Omental fat pad (tissue), 3 donors: ENCODE measurements at regions not wholly inside any gene's neighbourhood (a gene's known extent, or its start where the extent isn't known, plus 50 kb on each side); places are given as distances from the start of the nearest gene placed in this dataset.
A peak's percentile ranks its signal among the peaks of the same experiment; 100 is the strongest.

Experiments
- ATAC-seq: fragments of 150-250 bp; one replicate; pipeline ENCODE4 v1.9.1; 2016; ENCODE audit warnings: mild to moderate bottlenecking, moderate library complexity; ENCODE audit not compliant: low FRiP score
- DNase-seq: peaks from one replicate; pipeline ENCODE4 v3.0.0-alpha.2; 2019; ENCODE audit warnings: low spot score
- TF ChIP-seq, protein P1 (sequence below), 3 donors: fragments of 450-650 bp; IDR thresholded peaks; one replicate each; pipeline ENCODE4 v1.5.1; 2016 to 2017; ENCODE audit warnings: antibody characterized with exemption in 3 of 3, mild to moderate bottlenecking in 3 of 3, moderate library complexity in 2 of 3

DNA sequence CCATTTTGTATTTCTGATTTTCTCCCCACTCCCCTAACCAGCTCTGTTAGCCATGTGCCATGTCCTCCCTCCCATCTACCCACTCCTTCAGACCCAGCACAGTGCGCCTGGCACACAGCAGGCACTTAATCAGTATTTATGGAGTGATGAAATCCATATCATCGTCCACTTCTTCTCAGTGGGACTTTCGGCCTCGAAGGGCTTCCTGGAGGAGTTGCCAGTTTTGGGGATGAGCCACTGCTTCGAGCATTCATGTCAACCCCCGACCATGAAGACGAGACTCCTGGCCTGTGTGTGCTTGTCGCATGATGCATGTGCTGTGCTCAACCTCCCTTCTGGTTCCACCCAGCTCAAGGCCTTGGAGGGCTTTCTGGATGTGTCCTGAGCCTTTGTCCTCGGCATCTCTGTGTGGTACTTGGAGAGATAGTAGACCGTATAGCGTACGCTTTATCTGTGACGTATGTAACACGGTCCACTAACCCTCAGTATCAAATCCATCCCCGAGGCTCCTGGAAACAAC is 119.5 kb upstream of the RTL1 start:
- peak; percentile 16 for DNase-seq

GRCh38 chr14:101024686-101025085 is 121.2 kb upstream of the RTL1 start:
- ATAC-seq (no peak), DNase-seq (no peak)

More for the DNA sequence above, 119.5 kb upstream of the RTL1 start:
- TF ChIP-seq, protein P1, sequence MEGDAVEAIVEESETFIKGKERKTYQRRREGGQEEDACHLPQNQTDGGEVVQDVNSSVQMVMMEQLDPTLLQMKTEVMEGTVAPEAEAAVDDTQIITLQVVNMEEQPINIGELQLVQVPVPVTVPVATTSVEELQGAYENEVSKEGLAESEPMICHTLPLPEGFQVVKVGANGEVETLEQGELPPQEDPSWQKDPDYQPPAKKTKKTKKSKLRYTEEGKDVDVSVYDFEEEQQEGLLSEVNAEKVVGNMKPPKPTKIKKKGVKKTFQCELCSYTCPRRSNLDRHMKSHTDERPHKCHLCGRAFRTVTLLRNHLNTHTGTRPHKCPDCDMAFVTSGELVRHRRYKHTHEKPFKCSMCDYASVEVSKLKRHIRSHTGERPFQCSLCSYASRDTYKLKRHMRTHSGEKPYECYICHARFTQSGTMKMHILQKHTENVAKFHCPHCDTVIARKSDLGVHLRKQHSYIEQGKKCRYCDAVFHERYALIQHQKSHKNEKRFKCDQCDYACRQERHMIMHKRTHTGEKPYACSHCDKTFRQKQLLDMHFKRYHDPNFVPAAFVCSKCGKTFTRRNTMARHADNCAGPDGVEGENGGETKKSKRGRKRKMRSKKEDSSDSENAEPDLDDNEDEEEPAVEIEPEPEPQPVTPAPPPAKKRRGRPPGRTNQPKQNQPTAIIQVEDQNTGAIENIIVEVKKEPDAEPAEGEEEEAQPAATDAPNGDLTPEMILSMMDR (IDR thresholded peaks at IDR 0.05) = no peak
- ATAC-seq = no peak

GRCh38 chr14:101025131-101025530 is 121.6 kb upstream of the RTL1 start:
- no peak for DNase-seq
- no peak for ATAC-seq
- TF ChIP-seq, protein P1 (IDR thresholded peaks at IDR 0.05) = no peak

More at GRCh38 chr14:101024686-101025085, 121.2 kb upstream of the RTL1 start:
- TF ChIP-seq, protein P1 (IDR thresholded peaks at IDR 0.05) = no peak

GRCh38 chr14:101025696-101026095 is 122.2 kb upstream of the RTL1 start:
- ATAC-seq = no peak
- TF ChIP-seq, protein P1 (IDR thresholded peaks at IDR 0.05) = no peak
- no peak for DNase-seq

DNA sequence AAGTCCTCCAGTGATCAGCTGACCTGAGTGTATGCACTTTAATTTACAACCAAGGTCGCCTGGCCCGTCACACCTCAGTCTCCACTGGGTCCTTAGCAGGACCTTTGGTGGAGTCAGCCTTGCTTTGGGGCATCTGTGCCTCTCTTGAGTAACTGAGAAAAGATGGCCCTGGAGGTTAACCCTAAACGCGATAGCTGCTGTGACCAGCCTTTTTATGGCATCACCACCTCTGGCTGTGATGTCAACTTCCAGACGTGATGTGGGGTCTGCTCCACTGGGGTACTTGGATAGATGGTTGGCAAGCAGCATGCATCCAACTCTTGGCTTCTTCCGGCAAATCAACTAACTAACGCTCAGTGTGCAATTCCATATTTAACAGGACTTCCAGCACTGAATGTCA is 122.8 kb upstream of the RTL1 start:
- DNase-seq (no peak), ATAC-seq (no peak)
- TF ChIP-seq, protein P1 (IDR thresholded peaks at IDR 0.05) = no peak

DNA sequence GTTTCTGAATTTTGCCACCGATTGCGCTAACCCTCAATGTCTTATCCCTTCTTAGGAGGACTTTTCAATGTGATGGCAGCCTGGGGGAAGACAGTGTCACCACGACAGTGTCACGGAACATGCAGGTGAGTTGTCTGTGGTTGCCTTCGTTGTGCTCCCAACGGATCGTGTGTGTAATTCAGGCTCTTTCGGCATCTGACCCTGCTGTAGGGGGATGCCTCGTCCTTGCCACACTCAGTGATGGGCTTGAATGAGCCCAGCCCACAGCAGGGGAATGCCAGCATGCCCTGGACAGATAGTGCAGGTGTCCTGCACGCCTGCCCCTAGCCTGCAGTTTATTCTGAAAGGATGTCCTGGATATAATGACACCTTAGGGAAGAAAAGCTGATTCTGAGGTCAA is 123.8 kb upstream of the RTL1 start:
- no peak for ATAC-seq
- DNase-seq = no peak
- TF ChIP-seq, protein P1 (IDR thresholded peaks at IDR 0.05) = no peak

DNA sequence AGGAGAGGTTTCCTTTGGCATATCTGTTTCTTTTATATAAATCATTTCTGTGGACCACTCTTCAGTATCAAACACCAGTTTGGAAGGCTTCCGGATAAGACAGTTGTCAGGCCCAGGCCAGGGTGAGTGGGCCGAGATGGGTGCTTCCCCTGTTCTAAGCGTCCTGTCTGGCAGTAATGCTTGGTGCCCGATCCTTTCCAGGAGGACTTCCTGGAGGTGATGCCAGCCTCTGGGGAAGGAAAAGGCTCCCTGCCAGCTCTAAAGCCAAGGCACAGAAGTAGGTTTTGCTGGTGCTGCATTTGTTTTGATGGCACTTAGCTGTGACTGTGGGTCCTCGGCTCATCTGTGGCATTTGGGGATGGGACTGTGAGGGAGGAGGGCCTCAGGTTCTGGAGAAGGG is 124.4 kb upstream of the RTL1 start:
- ATAC-seq (no peak), DNase-seq (no peak)
- TF ChIP-seq, protein P1 (IDR thresholded peaks at IDR 0.05) = no peak
